Activated CD8-positive, alpha-beta memory T cell treated with anti-CD3 and anti-CD28 coated beads for 36 hours (primary cell): ENCODE measurements at regions not wholly inside any gene's neighbourhood (a gene's known extent, or its start where the extent isn't known, plus 50 kb on each side); places are given as distances from the start of the nearest gene placed in this dataset.
"Not testable (repeated sequence)": the region's sequence is repeated elsewhere in the genome, so short reads cannot be mapped to it uniquely, and the experiment has no call there.

Source experiments
- CTCF ChIA-PET: fragments of 350-600 bp; sonication (Branson Sonifier 250); formaldehyde crosslinking; loops from one replicate; lab custom pipeline; 2021; ENCODE audit warnings: antibody characterized with exemption; lab: Charles Lee
- POLR2A ChIA-PET: fragments of 350-600 bp; sonication (Branson Sonifier 250); formaldehyde crosslinking; loops from one replicate; lab custom pipeline; 2021; ENCODE audit warnings: antibody characterized with exemption; lab: Charles Lee

GRCh38 chr18:44320619-44321460 is 359.8 kb upstream of the SETBP1 start:
- ChIA-PET POLR2A (no interaction called here), CTCF (no interaction called here)

- ChIA-PET CTCF (no interaction called here), POLR2A (no interaction called here)
These were observed 358.7 kb upstream of the SETBP1 start for GRCh38 chr18:44321868-44322590.

- ChIA-PET POLR2A (no interaction called here), CTCF (no interaction called here)
These were observed 357.6 kb upstream of the SETBP1 start for GRCh38 chr18:44323125-44323524.

GRCh38 chr18:44324361-44324760 is 356.3 kb upstream of the SETBP1 start:
- ChIA-PET CTCF (no interaction called here), POLR2A (no interaction called here)

- POLR2A ChIA-PET = no interaction called here
- CTCF ChIA-PET = no interaction called here
These were observed 354.6 kb upstream of the SETBP1 start for GRCh38 chr18:44325903-44326635.

- CTCF ChIA-PET = no interaction called here
- POLR2A ChIA-PET = no interaction called here
These were observed 348.8 kb upstream of the SETBP1 start for GRCh38 chr18:44331656-44332570.

- ChIA-PET CTCF (no interaction called here), POLR2A (no interaction called here)
These were observed 338.9 kb upstream of the SETBP1 start for GRCh38 chr18:44341759-44342158.

- ChIA-PET POLR2A (no interaction called here), CTCF (no interaction called here)
These were observed 338.5 kb upstream of the SETBP1 start for GRCh38 chr18:44342162-44342561.

GRCh38 chr18:44342946-44343345 is 337.7 kb upstream of the SETBP1 start:
- ChIA-PET POLR2A (no interaction called here), CTCF (no interaction called here)

GRCh38 chr18:44343570-44343969 is 337.1 kb upstream of the SETBP1 start:
- ChIA-PET CTCF (no interaction called here), POLR2A (no interaction called here)

GRCh38 chr18:44356566-44357157 is 324.0 kb upstream of the SETBP1 start:
- ChIA-PET POLR2A (no interaction called here), CTCF (no interaction called here)

- POLR2A ChIA-PET = no interaction called here
- CTCF ChIA-PET = no interaction called here
These were observed 322.3 kb upstream of the SETBP1 start for GRCh38 chr18:44358402-44358801.

GRCh38 chr18:44359741-44360140 is 320.9 kb upstream of the SETBP1 start:
- POLR2A ChIA-PET, CTCF ChIA-PET: not testable (repeated sequence)

- CTCF ChIA-PET = not testable (repeated sequence)
These were observed 318.5 kb upstream of the SETBP1 start for GRCh38 chr18:44362213-44362612.

GRCh38 chr18:44370861-44371260 is 309.8 kb upstream of the SETBP1 start:
- POLR2A ChIA-PET = no interaction called here
- CTCF ChIA-PET = no interaction called here

More at GRCh38 chr18:44362213-44362612, 318.5 kb upstream of the SETBP1 start:
- POLR2A ChIA-PET = not testable (repeated sequence)

GRCh38 chr18:44374966-44375365 is 305.7 kb upstream of the SETBP1 start:
- POLR2A ChIA-PET = no interaction called here
- CTCF ChIA-PET = no interaction called here

GRCh38 chr18:44386401-44386800 is 294.3 kb upstream of the SETBP1 start:
- POLR2A ChIA-PET = no interaction called here

GRCh38 chr18:44388329-44388728 is 292.4 kb upstream of the SETBP1 start:
- ChIA-PET POLR2A (no interaction called here), CTCF (interaction anchor here (0.5 kb wide), 1 partner anchor 374 kb away, joined by 3 read pairs; no protein-coding TSS in a partner anchor)

More at GRCh38 chr18:44386401-44386800, 294.3 kb upstream of the SETBP1 start:
- CTCF ChIA-PET = no interaction called here

- POLR2A ChIA-PET = no interaction called here
- CTCF ChIA-PET = no interaction called here
These were observed 287.8 kb upstream of the SETBP1 start for GRCh38 chr18:44392933-44393332.
